ENCODE measurements at regions not wholly inside any gene's neighbourhood (a gene's known extent, or its start where the extent isn't known, plus 50 kb on each side); places are given as distances from the start of the nearest gene placed in this dataset.

- DNase-seq (ENCODE audit: low read depth) = no peak
Measured at GRCh38 chr18:78207942-78208341, 771.7 kb upstream of the SALL3 start.

GRCh38 chr18:78208461-78208860 is 771.2 kb upstream of the SALL3 start:
- H3K27me3 ChIP-seq (ENCODE audit: control insufficient read depth, insufficient read depth, low read length) = no peaks in the 10 kb centered on the region
- no peak for TF ChIP-seq CTCF (IDR thresholded peaks at IDR 0.05; ENCODE audit: insufficient read depth, low read length, poor library complexity, severe bottlenecking)
- no peak for DNase-seq (ENCODE audit: low read depth)
- H3K36me3 ChIP-seq (ENCODE audit: control insufficient read depth, insufficient read depth, low read length) = no peaks in the 10 kb centered on the region
- H3K4me3 ChIP-seq (ENCODE audit: low read depth, low read length) = no peak overlapping the region

More at GRCh38 chr18:78207942-78208341, 771.7 kb upstream of the SALL3 start:
- TF ChIP-seq CTCF (IDR thresholded peaks at IDR 0.05; ENCODE audit: insufficient read depth, low read length, poor library complexity, severe bottlenecking) = no peak
- no peak overlapping the region for H3K4me3 ChIP-seq (ENCODE audit: low read depth, low read length)
- no peaks in the 10 kb centered on the region for H3K27me3 ChIP-seq (ENCODE audit: control insufficient read depth, insufficient read depth, low read length)
- H3K36me3 ChIP-seq (ENCODE audit: control insufficient read depth, insufficient read depth, low read length) = no peaks in the 10 kb centered on the region

- Histone ChIP-seq H3K36me3 (ENCODE audit: control insufficient read depth, insufficient read depth, low read length) (no peaks in the 10 kb centered on the region), H3K4me3 (ENCODE audit: low read depth, low read length) (no peak overlapping the region), H3K27me3 (ENCODE audit: control insufficient read depth, insufficient read depth, low read length) (no peaks in the 10 kb centered on the region)
- TF ChIP-seq CTCF (IDR thresholded peaks at IDR 0.05; ENCODE audit: insufficient read depth, low read length, poor library complexity, severe bottlenecking) = no peak
- no peak for DNase-seq (ENCODE audit: low read depth)
Measured at GRCh38 chr18:78213361-78213994, 766.1 kb upstream of the SALL3 start.

- TF ChIP-seq CTCF (IDR thresholded peaks at IDR 0.05; ENCODE audit: insufficient read depth, low read length, poor library complexity, severe bottlenecking) = no peak
- H3K27me3 ChIP-seq (ENCODE audit: control insufficient read depth, insufficient read depth, low read length) = no peaks in the 10 kb centered on the region
- no peaks in the 10 kb centered on the region for H3K36me3 ChIP-seq (ENCODE audit: control insufficient read depth, insufficient read depth, low read length)
- no peak for DNase-seq (ENCODE audit: low read depth)
- H3K4me3 ChIP-seq (ENCODE audit: low read depth, low read length) = no peak overlapping the region
Measured at GRCh38 chr18:78221496-78221895, 758.1 kb upstream of the SALL3 start.

- Histone ChIP-seq H3K4me3 (ENCODE audit: low read depth, low read length) (no peak overlapping the region), H3K36me3 (ENCODE audit: control insufficient read depth, insufficient read depth, low read length) (no peaks in the 10 kb centered on the region), H3K27me3 (ENCODE audit: control insufficient read depth, insufficient read depth, low read length) (no peaks in the 10 kb centered on the region)
- TF ChIP-seq CTCF (IDR thresholded peaks at IDR 0.05; ENCODE audit: insufficient read depth, low read length, poor library complexity, severe bottlenecking) = no peak
- no peak for DNase-seq (ENCODE audit: low read depth)
Measured at GRCh38 chr18:78228974-78229373, 750.6 kb upstream of the SALL3 start.

GRCh38 chr18:78230911-78231310 is 748.7 kb upstream of the SALL3 start:
- no peak for TF ChIP-seq CTCF (IDR thresholded peaks at IDR 0.05; ENCODE audit: insufficient read depth, low read length, poor library complexity, severe bottlenecking)
- no peaks in the 10 kb centered on the region for H3K36me3 ChIP-seq (ENCODE audit: control insufficient read depth, insufficient read depth, low read length)
- H3K4me3 ChIP-seq (ENCODE audit: low read depth, low read length) = no peak overlapping the region
- DNase-seq (ENCODE audit: low read depth) = no peak
- no peaks in the 10 kb centered on the region for H3K27me3 ChIP-seq (ENCODE audit: control insufficient read depth, insufficient read depth, low read length)
